GM19372 (cell line): ENCODE measurements at regions not wholly inside any gene's neighbourhood (a gene's known extent, or its start where the extent isn't known, plus 50 kb on each side); places are given as distances from the start of the nearest gene placed in this dataset.

ENCODE experiments used
- ATAC-seq: cut with Tn5 transposase; IDR thresholded peaks from one replicate; pipeline ENCODE4 v1.9.1; 2021; ENCODE audit warnings: mild to moderate bottlenecking, low read depth, moderate library complexity; ENCODE audit not compliant: unreplicated experiment

DNA sequence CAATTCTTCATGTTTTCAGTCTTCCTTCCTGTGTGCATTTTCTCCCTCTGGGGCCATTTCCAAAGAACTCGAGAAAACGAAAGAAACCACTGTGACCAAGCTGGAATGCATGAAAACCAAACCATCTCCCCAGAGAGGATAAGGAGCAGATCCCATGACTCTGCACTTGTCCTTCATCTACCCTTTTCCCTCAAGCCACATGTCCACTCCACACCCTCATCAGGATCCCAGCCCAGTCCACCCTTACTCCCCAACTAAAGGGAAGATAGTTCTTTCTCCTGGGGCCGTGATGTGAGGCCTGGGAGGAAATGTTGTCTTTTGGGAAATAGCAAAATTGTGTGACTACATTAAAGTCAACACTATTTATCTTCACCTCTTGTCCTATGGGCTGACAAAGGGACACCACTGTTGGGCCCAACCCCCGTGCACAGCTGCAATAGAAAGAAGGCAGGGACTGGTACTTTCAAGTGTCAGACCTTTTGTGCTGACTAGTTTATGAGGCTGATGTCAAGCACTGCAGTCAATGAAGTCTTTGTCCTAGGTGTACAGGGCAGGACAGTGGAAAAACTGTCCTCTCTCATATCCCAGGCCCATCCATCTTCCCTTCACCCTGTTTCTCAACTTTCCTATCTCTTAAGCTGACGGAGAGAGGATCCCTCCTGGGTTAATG, 487.1 kb upstream of the NR2F2 start:
- ATAC-seq, result no peak

DNA sequence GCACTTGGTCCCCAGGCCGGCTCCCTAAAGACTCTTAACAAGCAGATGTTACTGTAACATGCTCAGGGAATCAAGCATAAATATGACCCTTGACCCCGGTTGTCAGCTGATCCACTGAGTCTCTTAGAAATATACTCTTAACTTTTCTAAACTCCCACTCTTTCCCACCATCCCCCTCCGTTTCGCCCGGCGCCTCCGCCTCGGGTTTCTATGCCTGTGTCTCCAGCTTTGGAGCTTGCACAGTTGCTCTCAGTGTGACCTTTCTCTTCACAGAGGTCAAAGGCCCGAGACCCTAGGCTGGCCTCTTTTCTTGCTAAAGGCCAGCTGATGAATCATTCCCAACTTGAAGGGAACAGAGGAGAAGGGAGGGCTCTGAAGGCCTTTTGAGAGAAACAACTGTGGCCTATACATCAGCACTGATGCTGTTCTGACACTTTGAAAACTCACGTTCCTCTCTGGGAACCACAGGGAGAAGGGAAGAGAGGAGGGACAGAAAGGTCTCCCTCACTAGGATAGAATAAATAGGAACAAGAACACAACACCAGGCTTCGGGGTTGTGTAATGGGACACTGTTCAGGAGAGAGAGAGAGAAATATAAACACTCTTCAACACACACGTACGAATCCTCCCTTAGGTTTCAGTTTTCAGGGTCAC, 484.5 kb upstream of the NR2F2 start:
- no peak for ATAC-seq

DNA sequence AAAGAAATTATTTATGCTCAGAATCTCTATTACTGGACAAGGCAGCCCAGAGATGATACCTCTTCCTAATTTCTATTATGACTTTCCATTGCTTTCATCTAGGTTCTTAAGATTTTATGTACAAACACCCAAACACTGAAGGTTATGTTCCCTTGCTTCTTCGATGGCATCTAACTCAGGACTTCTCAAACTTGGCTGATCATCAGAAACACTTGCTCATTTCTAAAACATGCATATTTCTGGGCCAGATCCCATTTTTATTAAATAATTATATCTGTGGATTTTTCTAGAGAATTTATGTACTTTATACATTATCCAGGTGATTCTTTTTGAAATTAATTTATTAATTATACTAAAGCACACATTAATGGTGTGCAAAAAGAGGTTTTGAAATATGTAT, 482.4 kb upstream of the NR2F2 start:
- no peak for ATAC-seq

DNA sequence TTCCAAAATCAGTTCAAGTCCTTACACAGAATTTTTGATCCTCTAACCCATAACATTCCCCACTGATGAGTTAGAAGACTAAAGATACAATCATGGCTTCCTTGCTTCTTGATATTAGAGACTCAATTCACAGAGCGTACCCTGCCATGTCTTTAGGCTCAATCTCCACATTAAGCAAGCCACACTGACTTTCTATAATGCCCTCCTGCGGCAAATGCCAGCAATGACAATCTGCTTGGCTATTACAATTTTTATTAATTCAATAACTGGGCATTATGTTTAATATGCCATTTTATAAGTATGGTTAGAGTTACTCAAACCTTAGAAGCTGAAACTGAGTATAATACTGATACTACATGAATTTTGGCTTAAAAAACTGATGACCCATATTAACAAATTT, 479.7 kb upstream of the NR2F2 start:
- ATAC-seq, result no peak

DNA sequence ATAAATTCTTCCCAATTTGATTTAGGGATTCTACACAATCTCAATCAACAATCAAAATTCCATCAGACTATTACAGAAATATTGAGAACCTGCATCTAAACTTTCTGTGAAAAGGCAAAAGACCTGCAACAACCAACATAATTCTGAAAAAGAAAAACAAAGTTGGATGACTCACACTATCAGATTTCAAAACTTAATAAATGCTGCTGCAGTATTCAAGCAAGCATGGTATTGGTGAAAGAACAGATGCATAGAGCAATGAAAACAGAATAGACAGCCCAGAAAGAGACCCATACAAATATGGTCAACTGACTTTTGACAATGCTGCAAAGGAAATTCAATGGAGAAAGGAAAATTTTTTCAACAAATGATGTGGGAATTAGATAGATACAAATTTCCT, 477.1 kb upstream of the NR2F2 start:
- ATAC-seq, result no peak

DNA sequence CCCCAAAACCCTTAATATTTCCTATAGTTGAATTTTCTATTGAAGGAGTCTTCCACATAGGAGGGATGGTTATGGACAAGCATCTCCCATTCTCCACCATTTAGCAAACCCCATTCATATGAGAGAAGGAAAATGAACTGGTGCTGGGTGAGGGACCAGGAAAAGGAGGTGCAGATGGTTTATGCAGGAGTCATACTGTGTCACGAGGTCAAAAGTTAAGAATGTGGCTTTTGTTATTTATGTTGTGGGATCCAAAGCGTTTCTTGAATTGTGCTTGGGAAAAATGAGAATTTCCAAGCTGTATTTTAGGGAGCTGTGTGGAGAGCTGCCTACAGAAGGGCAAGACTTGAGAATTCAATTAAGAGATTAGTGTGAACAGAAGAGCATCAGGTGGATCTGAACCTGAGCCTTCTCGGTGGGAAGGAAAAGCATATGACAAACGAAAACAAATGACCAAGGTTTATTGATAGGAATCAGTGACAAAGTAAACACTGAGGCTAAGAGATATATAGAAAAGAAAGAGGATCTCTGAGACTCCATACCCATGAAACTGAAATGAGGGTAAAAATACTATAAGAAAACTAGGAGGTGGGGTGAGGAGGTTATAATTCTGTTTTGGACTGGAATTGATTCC, 473.3 kb upstream of the NR2F2 start:
- ATAC-seq, result no peak

DNA sequence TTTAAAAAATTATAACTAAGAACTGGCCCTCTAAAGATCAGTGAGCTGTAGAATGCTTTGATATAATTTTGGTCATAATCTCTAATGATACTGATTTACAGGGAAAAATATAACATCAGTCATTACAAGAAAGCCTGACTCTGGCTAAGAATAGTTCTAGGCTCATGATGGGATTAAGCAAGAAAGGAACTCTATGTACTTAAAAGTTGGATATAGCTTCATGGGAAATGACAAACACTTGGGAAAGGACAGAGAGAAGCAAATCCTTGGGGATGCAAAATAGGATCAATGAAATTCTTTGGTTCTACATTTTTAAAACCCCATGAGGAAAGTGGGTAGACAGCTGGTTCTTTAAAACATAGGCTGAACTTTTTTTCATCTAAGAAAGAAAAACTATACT, 472.7 kb upstream of the NR2F2 start:
- ATAC-seq, result no peak

DNA sequence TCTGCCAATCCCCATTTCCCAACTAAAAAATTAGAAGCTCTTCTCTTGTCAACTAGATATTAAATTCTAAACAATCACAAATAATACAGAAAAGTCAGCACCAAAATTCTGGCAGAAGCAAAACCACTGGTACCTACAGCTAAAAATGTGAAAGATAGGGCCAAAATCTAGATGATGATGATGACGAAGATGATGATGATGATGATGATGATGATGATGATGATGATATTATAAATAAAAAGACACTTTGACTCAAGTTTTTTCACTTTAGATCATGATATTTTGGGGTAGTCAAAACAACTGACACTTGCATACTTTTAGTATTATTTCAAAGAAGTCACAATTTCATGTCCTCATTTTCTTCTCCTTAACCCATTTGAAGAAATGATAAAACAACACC, 470.1 kb upstream of the NR2F2 start:
- ATAC-seq, result no peak

DNA sequence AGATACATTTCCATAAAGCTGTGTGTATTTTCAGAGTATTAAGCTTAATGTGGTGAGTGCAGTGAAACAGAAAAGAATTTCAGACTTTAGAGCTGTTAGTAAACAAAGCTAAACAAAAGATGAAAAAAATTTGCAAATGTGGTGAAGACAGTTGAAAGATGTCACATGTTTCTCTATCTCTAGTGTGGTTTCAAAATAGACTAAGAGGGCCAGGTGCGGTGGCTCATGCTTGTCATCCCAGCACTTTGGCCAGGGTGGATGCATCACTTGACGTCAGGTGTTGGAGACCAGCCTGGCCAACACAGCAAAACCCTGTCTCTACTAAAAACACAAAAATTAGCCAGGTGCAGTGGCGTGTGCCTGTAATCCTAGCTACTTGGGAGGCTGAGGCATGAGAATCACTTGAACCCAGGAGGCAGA, 466.0 kb upstream of the NR2F2 start:
- ATAC-seq, result peak; percentile 70

DNA sequence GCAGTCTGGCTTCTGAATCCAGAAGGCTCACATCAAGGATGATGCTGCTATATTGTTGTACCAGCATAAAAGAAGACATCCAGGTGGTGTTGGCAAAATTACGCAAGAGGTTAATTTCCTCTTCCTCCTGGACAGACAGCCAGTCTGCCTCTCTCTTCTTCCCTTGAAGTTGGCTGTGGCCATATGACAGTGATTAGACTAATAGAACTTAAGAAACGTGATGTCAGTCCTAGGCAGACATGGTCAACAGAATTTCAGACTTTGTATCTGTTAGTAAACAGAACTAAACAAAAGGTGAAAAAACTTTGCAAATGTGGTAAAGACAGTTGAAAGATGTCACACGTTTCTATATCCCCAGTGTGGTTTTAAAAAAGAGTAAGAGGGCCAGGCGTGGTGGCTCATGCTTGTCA, 465.2 kb upstream of the NR2F2 start:
- no peak for ATAC-seq

DNA sequence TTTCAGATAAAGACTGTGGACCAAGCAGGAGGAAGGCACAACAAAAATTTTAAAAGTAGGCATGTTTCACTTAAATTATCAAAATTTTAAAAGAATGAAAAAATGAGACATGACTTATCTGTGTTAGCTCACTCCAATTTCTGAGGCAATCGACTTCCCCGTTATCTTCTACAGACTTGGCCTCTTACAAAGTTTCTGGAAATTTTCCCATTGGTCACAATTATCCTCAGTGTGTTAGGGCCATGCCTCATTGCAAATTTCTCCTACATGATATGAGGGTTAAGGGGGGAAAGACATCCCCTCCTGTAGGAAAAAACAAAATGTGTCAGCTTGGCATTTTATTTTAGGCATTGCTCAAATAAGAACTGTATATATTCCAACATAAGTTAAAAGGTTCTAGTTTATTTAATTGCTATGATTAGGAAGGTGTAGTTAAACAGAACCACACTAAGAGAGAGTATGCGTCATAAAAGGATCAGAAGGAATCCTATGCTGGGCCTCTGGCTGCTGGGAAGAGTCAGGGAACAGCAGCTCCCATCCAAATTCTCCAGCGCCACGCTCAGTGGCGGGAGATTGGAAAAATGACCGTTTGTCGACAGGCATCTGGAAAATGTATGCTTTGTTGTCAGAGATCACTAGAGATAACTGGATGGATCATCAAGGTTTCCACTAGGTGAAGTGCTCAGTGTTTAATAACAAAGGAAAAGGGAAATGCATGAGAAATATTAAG, 463.6 kb upstream of the NR2F2 start:
- no peak for ATAC-seq

DNA sequence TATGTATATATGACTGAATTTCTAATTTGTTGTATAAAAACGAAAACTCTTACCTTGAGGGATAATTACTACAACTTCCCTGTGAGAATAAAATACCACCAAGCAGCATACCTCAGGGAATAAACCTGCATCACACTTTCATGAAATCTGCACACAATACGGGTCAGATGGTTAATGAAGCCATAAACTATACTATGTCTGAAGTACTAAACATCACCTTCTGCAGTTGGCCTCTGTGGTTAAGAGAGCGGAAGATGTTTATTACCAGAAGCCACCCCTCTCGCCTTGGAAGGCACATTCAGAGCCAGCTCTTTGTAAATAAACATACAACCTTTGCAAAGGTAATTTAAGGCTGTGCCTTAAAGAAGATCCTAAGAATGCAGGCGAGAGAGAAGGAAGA, 462.1 kb upstream of the NR2F2 start:
- no peak for ATAC-seq

DNA sequence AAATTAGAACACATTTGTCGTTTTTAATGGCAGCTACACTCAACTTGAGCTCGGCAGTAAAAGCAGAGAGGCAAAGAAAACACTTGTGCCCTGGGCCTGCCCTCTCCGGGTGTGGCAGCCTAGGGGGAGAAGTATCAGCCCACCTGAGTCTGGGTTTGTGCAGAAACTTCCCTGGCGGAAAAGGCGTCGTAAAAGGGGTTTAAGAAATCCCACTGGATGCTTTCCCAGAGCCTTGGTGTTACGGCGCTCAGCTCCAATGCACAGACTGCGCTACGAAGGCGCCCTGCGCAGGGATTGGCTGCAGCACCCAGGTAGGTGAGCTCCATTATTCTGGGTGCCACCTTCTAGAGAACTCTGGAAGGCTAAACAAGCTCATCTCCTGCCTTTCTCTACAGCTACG, 461.5 kb upstream of the NR2F2 start:
- no peak for ATAC-seq

DNA sequence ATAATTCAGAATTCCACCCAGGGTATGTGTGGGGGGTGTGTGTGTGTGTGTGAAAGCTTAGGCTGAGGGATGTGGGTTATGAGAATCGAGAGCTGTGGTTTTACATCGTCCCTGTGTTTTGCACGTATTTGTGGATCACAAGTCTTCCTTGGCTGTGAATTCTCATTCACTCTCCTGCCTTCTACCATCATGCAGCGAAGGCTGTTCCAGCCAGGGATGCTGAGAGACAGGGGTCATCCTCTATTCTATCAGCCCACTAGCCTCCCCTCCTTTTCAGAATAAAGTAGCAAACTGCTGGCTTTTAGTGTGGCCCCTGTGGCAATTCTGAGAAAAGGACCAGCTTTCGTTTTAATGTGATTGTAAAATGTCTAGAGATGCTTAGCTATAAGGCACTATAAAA, 460.6 kb upstream of the NR2F2 start:
- ATAC-seq, result no peak

DNA sequence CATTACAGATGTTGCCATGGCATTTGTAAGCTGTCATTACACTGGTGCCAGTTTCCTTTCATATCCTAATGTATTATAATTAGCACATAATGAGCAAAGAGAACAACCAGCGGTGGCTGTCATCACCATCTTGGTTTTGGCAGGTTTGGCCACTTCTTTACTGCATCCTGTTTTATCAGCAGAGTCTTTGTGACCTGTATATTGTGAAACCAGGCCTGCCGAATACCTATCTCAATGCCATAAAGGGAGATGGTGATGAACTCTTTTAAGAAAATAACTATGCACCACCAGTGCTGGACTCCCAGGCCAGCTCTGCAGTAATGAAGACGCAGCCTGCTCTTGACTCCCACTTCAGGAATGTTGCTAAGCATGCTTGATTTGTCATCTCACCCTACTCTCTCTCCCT, 458.1 kb upstream of the NR2F2 start:
- ATAC-seq, result no peak

DNA sequence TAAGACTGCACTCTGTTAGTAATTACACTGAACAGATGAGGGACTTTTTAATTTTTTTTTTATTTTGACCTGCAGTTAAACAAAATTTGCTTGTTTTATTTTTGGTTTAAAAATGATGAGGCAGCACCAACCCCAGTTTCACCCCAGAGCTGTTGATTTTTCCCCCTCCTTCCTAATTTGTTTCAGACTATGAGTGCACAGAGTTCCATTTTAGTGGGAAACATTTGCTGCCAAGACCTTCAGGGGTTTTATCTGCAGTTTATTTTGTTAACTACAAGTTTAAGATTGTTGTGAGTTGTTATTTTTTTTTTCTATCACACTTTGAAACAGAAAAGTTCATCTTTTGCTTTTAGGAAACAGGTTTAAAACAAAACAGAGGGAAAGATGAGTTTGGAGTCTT, 455.9 kb upstream of the NR2F2 start:
- ATAC-seq, result no peak

DNA sequence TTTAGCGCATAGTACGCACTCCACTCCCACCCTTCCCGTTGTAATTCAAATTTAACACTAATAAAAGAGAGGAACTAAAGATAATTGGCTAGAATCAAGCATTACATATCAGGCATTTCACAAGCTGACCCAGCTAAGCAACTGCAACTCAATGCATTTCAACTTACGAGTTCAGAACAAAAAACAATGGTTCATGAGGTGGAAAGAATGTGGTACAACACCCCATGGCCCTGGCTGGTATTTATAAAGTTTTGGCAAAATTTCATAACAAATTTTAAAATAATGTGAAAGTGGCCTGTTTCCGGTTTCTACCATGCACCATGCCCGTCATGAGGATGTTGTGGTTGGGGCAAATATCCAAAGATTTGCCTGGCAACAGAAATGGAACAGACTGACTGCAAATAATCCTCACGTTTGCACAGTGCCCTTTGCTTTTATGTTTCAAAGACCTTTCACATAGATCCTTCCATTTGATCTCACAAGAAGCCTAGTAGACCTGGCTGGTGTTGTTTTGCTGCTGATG, 455.3 kb upstream of the NR2F2 start:
- no peak for ATAC-seq

DNA sequence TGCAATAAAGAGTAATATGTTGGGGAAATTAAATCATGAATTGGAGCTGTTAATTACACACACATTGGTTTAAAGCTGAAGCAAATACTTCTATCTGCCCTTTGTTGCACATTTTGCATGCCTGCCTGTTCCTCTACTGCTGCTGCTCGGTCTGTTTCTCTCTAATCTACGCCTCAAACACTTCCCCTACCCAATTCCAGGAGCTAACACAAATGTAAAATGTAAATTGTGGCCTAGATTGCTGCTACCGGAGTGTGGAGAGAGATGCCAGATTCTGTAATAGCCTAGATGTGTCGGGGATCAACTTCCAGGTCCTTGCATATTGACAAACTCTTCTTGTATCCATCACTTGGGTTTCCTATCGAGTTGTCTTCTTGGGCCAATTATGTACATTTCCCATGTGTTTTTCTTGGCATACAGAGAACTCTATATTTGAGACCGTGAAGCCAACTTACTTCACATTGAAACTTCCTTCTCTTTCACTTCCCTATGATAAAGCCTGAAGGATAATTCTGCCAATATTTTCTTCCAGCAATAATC, 450.4 kb upstream of the NR2F2 start:
- no peak for ATAC-seq

DNA sequence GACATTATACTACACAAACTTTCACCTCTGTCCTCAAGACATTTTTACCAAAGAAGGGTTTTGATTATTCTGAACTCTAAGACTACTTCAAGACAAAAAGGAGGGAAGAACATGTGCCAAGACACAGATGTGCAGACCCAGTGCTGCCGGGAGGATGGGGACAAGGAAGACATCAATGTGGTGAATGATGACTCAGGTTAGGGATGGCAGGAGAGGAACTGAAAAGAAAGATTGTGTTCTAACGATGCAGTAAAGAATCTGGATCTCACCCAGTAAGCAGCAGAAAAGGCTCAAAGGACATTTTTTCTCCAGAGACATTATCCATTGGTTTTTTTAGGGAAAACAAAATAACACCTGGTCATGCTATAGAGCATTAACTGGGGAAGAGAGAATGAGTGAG, 449.9 kb upstream of the NR2F2 start:
- no peak for ATAC-seq

DNA sequence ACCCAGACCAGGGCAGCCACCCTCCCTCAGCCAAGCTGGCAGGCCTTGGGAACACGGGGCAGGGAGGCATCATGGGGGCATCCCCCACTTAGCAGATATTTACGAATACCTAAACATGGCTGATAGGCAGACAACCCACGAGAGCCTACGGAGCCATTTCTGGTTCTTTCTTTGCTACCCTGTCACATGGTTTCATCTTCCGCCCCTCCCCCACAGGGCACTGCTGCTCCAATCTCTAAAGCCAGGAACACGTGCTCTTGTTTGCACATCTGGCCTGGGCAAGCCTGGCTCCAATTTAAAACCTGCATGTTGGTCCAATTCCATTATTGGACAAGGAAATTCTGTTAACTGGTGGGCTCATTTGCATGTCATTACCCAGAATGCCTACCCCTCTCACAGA, 447.4 kb upstream of the NR2F2 start:
- ATAC-seq, result no peak

DNA sequence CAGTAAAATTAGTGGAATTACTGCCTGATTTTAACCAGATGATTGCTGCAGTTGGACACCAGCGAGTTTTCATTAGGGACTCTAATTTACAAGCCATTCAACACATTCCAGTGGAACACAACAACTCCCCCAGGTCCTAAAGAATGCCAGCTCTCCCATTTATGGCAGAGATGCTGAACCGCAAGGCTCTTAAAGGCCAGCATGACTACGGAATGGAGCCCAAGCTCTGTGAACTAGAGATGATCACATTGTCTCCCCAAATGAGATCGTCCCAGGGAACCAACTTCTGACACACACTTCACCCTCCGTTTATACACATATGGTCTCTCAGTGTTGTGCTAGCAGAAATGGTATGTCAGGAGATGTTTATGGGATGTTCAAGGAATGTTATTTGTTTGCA, 446.2 kb upstream of the NR2F2 start:
- ATAC-seq, result no peak
